B cell (primary cell): ENCODE measurements at regions not wholly inside any gene's neighbourhood (a gene's known extent, or its start where the extent isn't known, plus 50 kb on each side); places are given as distances from the start of the nearest gene placed in this dataset.

Source experiments
- ATAC-seq: fragments of 200-7000 bp; cut with Tn5 transposase; one replicate; pipeline ENCODE4 v1.10.0; 2021; ENCODE audit warnings: low read depth, mild to moderate bottlenecking, moderate number of reproducible peaks, moderate library complexity
- CTCF ChIA-PET: fragments of 350-600 bp; sonication (Branson Sonifier 250); formaldehyde crosslinking; loops from one replicate; lab custom pipeline; 2021; ENCODE audit warnings: antibody characterized with exemption, inconsistent platforms; lab: Charles Lee
- POLR2A ChIA-PET: fragments of 350-600 bp; sonication (Branson Sonifier 250); formaldehyde crosslinking; loops from one replicate; lab custom pipeline; 2021; ENCODE audit warnings: antibody characterized with exemption; lab: Charles Lee
- DNase-seq: peaks from one replicate; pipeline ENCODE4 v3.0.0; 2013
- H2AFZ ChIP-seq: 2 replicates; pipeline ENCODE4 v1.6.1; 2012; ENCODE audit warnings: mild to moderate bottlenecking, low read depth, low read length; ENCODE audit not compliant: insufficient read depth, poor library complexity, severe bottlenecking
- H3K27ac ChIP-seq, 2 donors: 1 replicate in 1 of 2; 2 replicates in 1 of 2; pipeline ENCODE4 v1.5.1; 2012 to 2013; ENCODE audit warnings: low read length in 2 of 2, mild to moderate bottlenecking in 2 of 2, moderate library complexity in 1 of 2
- H3K27me3 ChIP-seq, 4 experiments: fragments of 200-600 bp in 1 of 4; sonication (generic) in 1 of 4; replicated peaks in 1 of 4; 1 replicate in 2 of 4; 2 replicates in 2 of 4; pipeline versions ENCODE4 v1.6.1 to v1.7.0; 2013 to 2016; ENCODE audit warnings: low read length in 3 of 4, mild to moderate bottlenecking in 2 of 4, mixed read lengths in 1 of 4, moderate library complexity in 1 of 4; ENCODE audit not compliant: insufficient read depth in 4 of 4, control insufficient read depth in 3 of 4; ENCODE audit errors: control extremely low read depth in 1 of 4
- H3K36me3 ChIP-seq, 2 experiments: replicated peaks in 1 of 2; 1 replicate in 1 of 2; 2 replicates in 1 of 2; pipeline versions ENCODE4 v1.6.1 to v1.7.1; 2013; ENCODE audit warnings: low read length in 1 of 2; ENCODE audit not compliant: insufficient read depth in 2 of 2, control insufficient read depth in 1 of 2; ENCODE audit errors: control extremely low read depth in 1 of 2, extremely low read depth in 1 of 2
- H3K4me1 ChIP-seq, 2 donors: fragments of 200-600 bp in 1 of 2; sonication (generic) in 1 of 2; 1 replicate in 1 of 2; 2 replicates in 1 of 2; pipeline versions ENCODE4 v1.5.1 to v1.6.1; 2013 to 2017; ENCODE audit warnings: low read length in 2 of 2; ENCODE audit not compliant: control insufficient read depth in 2 of 2, insufficient read depth in 2 of 2
- H3K4me2 ChIP-seq: replicated peaks from 2 replicates; pipeline ENCODE3; 2012; ENCODE audit warnings: mild to moderate bottlenecking, low read depth, low read length; ENCODE audit not compliant: poor library complexity, severe bottlenecking
- H3K4me3 ChIP-seq, 5 experiments: fragments of 200-600 bp in 1 of 5; sonication (generic) in 1 of 5; 1 replicate in 3 of 5; 2 replicates in 2 of 5; pipeline versions ENCODE4 v1.5.1 to v1.7.0; 2011 to 2016; ENCODE audit warnings: low read length in 4 of 5, mild to moderate bottlenecking in 4 of 5, low read depth in 2 of 5, control low read depth in 1 of 5, moderate library complexity in 1 of 5; ENCODE audit not compliant: insufficient read depth in 1 of 5; ENCODE audit errors: control extremely low read depth in 1 of 5, extremely low read depth in 1 of 5
- H3K79me2 ChIP-seq: fragments of 200-600 bp; sonication (generic); one replicate; pipeline ENCODE4 v1.6.0; 2016; ENCODE audit warnings: low read length; ENCODE audit not compliant: control insufficient read depth, insufficient read depth
- H3K9ac ChIP-seq: fragments of 200-600 bp; sonication (generic); 2 replicates; pipeline ENCODE4 v1.6.1; 2017; ENCODE audit warnings: mild to moderate bottlenecking, low read length, moderate library complexity
- H3K9me3 ChIP-seq, 3 donors: one replicate each; pipeline versions ENCODE4 v1.6.1 to v1.7.1; 2013; ENCODE audit warnings: low read length in 2 of 3; ENCODE audit not compliant: control insufficient read depth in 2 of 3, insufficient read depth in 1 of 3; ENCODE audit errors: control extremely low read depth in 1 of 3
- H4K20me1 ChIP-seq: 2 replicates; pipeline ENCODE4 v1.6.0; 2012; ENCODE audit warnings: mild to moderate bottlenecking, low read length; ENCODE audit not compliant: insufficient read depth, control insufficient read depth, poor library complexity, severe bottlenecking
- H3K27ac Mint-ChIP-seq: one replicate; pipeline ENCODE4 v1.8.0; 2021; ENCODE audit warnings: mixed read lengths
- H3K27me3 Mint-ChIP-seq: one replicate; pipeline ENCODE4 v1.8.0; 2021; ENCODE audit warnings: mixed read lengths
- H3K4me1 Mint-ChIP-seq: one replicate; pipeline ENCODE4 v1.8.0; 2021; ENCODE audit warnings: mixed read lengths
- H3K4me3 Mint-ChIP-seq: one replicate; pipeline ENCODE4 v1.8.0; 2021; ENCODE audit warnings: mixed read lengths
- H3K9me3 Mint-ChIP-seq: one replicate; pipeline ENCODE4 v1.8.0; 2022; ENCODE audit warnings: mixed read lengths; ENCODE audit not compliant: insufficient read depth
- CTCF ChIP-seq: fragments of 200-600 bp; IDR thresholded peaks from one replicate; pipeline ENCODE4 v1.8.0; 2022; ENCODE audit warnings: antibody characterized with exemption, mild to moderate bottlenecking
- EZH2 ChIP-seq: IDR thresholded peaks from 2 replicates; pipeline ENCODE4 v1.6.1; 2012; ENCODE audit warnings: borderline replicate concordance, low read depth, mild to moderate bottlenecking, moderate library complexity, low read length; ENCODE audit not compliant: insufficient read depth, poor library complexity, severe bottlenecking
- WGBS: methylation state at CpG from one replicate; pipeline ENCODE4 v1.1.5; 2013; ENCODE audit warnings: missing lambda C conversion rate; ENCODE audit not compliant: insufficient coverage; 5-methylcytosine and 5-hydroxymethylcytosine counted together
- intact Hi-C: fragments of 100-400 bp; cut with micrococcal nuclease; formaldehyde crosslinking; loops from one replicate; pipeline ENCODE4 v1.10.0; 2022

- WGBS: no CpG with 5 or more reads among the region's 4 CpGs
- POLR2A ChIA-PET: no interaction called here
- no peaks in the 10 kb centered on the region for H3K27me3 ChIP-seq
- intact Hi-C loops: no loop called here
- TF ChIP-seq CTCF: no peak
- no peak for TF ChIP-seq EZH2
- no peak overlapping the region for H3K9ac ChIP-seq
- H3K4me3 ChIP-seq: no peak overlapping the region
- ATAC-seq: no peak
- no peak overlapping the region for H3K27ac ChIP-seq
- no peaks in the 10 kb centered on the region for H3K79me2 ChIP-seq
- no peaks in the 10 kb centered on the region for H3K4me1 ChIP-seq
- H3K27me3 Mint-ChIP-seq: no peaks in the 10 kb centered on the region
- no peak overlapping the region for H3K4me3 Mint-ChIP-seq
- no peak overlapping the region for H3K27ac Mint-ChIP-seq
- peaks cover under 1% of the 10 kb centered on the region for H3K9me3 Mint-ChIP-seq
- H3K4me1 Mint-ChIP-seq: no peaks in the 10 kb centered on the region
- no peak overlapping the region for H2AFZ ChIP-seq
- H3K4me2 ChIP-seq: no peak overlapping the region
- H3K9me3 ChIP-seq: no peaks in the 10 kb centered on the region
- DNase-seq: no peak
- H4K20me1 ChIP-seq: no peaks in the 10 kb centered on the region
- H3K36me3 ChIP-seq: no peaks in the 10 kb centered on the region
- CTCF ChIA-PET: no interaction called here
Observed at GRCh38 chr10:23968301-23968700, 240.6 kb upstream of the KIAA1217 start.

- Histone ChIP-seq H4K20me1 (no peaks in the 10 kb centered on the region), H3K27me3 (no peaks in the 10 kb centered on the region), H3K27ac (no peak overlapping the region), H3K9me3 (no peaks in the 10 kb centered on the region), H3K36me3 (no peaks in the 10 kb centered on the region), H3K4me1 (no peaks in the 10 kb centered on the region), H3K9ac (no peak overlapping the region), H3K79me2 (no peaks in the 10 kb centered on the region), H2AFZ (no peak overlapping the region), H3K4me3 (no peak overlapping the region), H3K4me2 (no peak overlapping the region)
- no peaks in the 10 kb centered on the region for H3K4me1 Mint-ChIP-seq
- DNase-seq (no peak), ATAC-seq (no peak)
- 88% methylated on average over 1 of the region's 4 CpGs for WGBS
- TF ChIP-seq CTCF (no peak), EZH2 (no peak)
- intact Hi-C loops: no loop called here
- ChIA-PET CTCF (no interaction called here), POLR2A (no interaction called here)
- no peaks in the 10 kb centered on the region for H3K27me3 Mint-ChIP-seq
- H3K9me3 Mint-ChIP-seq: no peaks in the 10 kb centered on the region
- H3K27ac Mint-ChIP-seq: no peak overlapping the region
- H3K4me3 Mint-ChIP-seq: no peak overlapping the region
Observed at GRCh38 chr10:23974746-23975272, 234.1 kb upstream of the KIAA1217 start.
